Fibroblast of gingiva (primary cell): ENCODE measurements at regions not wholly inside any gene's neighbourhood (a gene's known extent, or its start where the extent isn't known, plus 50 kb on each side); places are given as distances from the start of the nearest gene placed in this dataset.

Source experiments
- DNase-seq: peaks from one replicate; pipeline ENCODE4 v3.0.0-alpha.2; 2011; ENCODE audit warnings: low read depth

DNA sequence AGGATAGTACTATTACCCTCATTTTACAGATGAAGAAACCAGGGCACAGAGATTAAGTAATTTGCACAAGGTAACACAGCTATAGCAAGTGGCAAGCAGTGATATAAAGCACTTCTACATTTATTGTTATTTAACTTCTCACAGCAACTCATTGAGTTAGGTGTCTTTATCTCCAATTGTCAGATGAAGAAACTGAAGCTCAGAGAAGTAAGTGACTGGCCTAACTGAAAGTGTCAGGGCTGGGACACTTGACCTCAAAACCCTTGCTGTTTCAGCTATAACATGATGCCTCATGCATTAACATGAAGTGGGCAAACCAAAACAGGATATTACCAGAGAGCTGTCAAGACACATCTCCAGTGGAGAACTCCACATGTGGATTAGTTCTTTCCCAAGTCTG, 65.8 kb upstream of the LEKR1 start:
- DNase-seq = no peak

DNA sequence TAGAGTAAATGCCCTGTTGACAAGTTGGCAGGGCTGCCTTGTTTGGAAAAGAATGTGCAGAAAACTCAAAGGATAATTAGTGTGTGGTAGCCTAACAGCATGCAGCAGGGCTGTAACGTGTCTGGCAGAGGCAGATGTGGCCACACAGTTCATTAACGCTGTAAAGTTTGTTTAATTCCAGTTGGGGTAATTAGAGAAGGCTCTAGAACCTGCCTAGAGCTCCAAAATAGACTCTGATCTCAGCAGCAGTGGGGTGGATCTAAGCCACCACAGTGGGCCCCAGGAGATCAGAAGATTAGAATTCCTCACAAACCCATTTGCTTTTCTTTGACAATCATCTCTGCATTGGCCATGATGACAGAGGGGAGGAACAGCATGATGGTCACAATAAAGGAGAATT, 65.1 kb upstream of the LEKR1 start:
- no peak for DNase-seq

GRCh38 chr3:156761713-156762451, 64.3 kb upstream of the LEKR1 start:
- peak; percentile 68 for DNase-seq

- DNase-seq = peak; percentile 94
These were observed 63.4 kb upstream of the LEKR1 start for GRCh38 chr3:156762631-156763185.

DNA sequence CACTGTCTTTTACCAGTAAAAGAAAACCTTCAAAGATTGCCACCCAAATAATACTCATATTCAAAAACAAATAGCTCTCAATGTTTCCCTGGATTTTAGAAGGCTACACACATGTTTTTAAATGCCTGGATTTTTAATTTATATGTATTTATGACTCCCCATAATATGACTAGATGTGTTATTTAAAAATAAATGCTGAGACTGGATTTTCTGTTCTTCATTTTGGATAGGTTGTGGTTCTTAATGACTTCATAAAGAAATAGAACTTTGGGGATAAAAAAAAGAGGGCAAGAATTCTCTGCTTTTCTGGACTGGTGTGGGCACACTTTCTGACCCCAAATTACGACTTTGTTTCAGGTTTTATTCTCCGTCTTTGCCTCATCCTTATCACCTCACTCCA, 62.8 kb upstream of the LEKR1 start:
- DNase-seq = no peak

DNA sequence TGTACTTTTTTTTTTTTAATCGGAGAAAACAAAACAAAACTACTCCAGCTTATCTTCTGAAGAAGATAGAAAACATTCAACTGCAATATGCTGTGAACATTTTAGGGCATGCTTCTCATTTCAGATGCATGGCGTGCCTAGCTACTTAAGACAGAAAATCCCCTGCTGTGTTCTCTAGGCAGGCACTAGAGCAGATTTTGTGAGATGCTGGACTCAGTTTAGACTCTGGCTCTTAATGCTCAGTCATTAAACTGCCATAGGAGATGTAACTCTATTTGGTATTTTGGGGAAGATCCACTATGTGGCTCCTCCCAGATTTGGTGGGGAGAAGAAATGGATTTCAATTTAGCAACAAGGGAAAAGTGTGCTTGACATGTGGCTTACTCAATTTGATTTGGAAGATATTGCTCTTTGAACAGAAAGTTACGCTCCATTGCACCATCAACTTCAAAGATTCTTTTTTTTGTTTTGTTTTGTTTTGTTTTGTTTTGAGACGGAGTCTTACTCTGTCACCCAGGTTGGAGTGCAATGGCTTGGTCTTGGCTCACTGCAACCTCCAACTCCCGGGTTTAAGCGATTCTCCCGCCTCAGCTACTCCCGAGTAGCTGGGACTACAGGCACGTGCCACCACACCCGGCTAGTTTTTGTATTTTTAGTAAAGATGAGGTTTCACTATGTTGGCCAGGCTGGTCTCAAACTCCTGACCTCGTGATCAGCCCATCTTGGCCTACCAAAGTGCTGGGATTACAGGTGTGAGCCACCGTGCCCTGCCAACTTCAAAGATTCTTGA, 62.0 kb upstream of the LEKR1 start:
- no peak for DNase-seq

- no peak for DNase-seq
These were observed 61.4 kb upstream of the LEKR1 start for GRCh38 chr3:156764751-156765150.

- no peak for DNase-seq
These were observed 57.8 kb upstream of the LEKR1 start for GRCh38 chr3:156768390-156768789.

GRCh38 chr3:156769721-156770654, 56.2 kb upstream of the LEKR1 start:
- no peak for DNase-seq

DNA sequence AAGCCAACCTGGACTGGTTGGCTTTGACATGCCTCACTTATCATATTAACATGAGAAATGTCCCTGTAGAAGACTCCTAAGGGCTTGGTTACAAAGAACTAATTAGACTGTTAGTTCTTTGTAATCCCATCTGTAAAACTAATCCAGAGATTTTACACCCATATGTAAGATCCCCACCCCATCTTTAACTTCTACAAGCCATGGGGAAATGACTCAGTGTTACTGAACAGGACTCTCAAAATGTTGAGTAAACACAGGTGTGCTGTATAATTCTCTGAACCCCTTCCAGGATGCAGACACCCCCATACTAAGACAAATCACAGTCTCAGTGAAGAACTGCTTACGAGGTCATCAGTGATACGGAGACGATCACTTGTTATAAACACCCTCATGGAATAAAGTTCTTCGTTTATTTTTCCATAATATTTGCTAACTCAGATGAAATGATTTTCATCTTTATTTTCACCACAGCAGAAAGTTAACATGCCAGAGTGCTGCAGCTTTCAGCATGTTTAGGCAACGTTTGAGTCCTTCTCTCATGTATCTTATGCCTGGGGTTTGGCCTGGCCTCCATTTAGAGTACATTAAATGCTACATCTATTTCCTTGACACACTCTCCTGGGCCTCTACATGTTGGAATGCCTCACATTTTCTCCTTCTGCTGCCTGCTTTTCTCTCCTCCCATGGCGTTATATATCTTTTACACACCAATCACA, 55.3 kb upstream of the LEKR1 start:
- DNase-seq = no peak

- no peak for DNase-seq
These were observed 53.5 kb upstream of the LEKR1 start for GRCh38 chr3:156772588-156773206.

- DNase-seq = no peak
These were observed 50.1 kb upstream of the LEKR1 start for GRCh38 chr3:156776031-156776430.
